ENCODE measurements at regions not wholly inside any gene's neighbourhood (a gene's known extent, or its start where the extent isn't known, plus 50 kb on each side); places are given as distances from the start of the nearest gene placed in this dataset.

- H3K9me3 Mint-ChIP-seq = no peaks in the 10 kb centered on the region
- DNase-seq (no peak), ATAC-seq (ENCODE audit: low read depth) (no peak)
- H3K4me3 Mint-ChIP-seq = no peak overlapping the region
- H3K36me3 Mint-ChIP-seq = no peaks in the 10 kb centered on the region
- no peak overlapping the region for H3K27ac Mint-ChIP-seq
- POLR2A ChIA-PET = no interaction called here
- no peaks in the 10 kb centered on the region for H3K4me1 Mint-ChIP-seq
- H3K27me3 Mint-ChIP-seq = no peaks in the 10 kb centered on the region
These were observed 186.2 kb downstream of the PLK2 start for GRCh38 chr5:58273711-58274110.

GRCh38 chr5:58268268-58268667 is 191.6 kb downstream of the PLK2 start:
- no peak overlapping the region for H3K27ac Mint-ChIP-seq
- POLR2A ChIA-PET = no interaction called here

GRCh38 chr5:58266402-58266801 is 193.5 kb downstream of the PLK2 start:
- Mint-ChIP-seq H3K27ac (no peak overlapping the region), H3K36me3 (no peaks in the 10 kb centered on the region), H3K9me3 (no peaks in the 10 kb centered on the region), H3K27me3 (peaks cover 5% of the 10 kb centered on the region), H3K4me3 (no peak overlapping the region), H3K4me1 (no peaks in the 10 kb centered on the region)
- DNase-seq (no peak), ATAC-seq (ENCODE audit: low read depth) (no peak)
- POLR2A ChIA-PET = no interaction called here

More at GRCh38 chr5:58268268-58268667, 191.6 kb downstream of the PLK2 start:
- Mint-ChIP-seq H3K4me1 (no peaks in the 10 kb centered on the region), H3K9me3 (no peaks in the 10 kb centered on the region), H3K4me3 (no peak overlapping the region), H3K36me3 (no peaks in the 10 kb centered on the region), H3K27me3 (peaks cover 5% of the 10 kb centered on the region)
- DNase-seq (no peak), ATAC-seq (ENCODE audit: low read depth) (no peak)

- H3K4me3 Mint-ChIP-seq = no peak overlapping the region
- no peaks in the 10 kb centered on the region for H3K9me3 Mint-ChIP-seq
- no peak overlapping the region for H3K27ac Mint-ChIP-seq
- no peaks in the 10 kb centered on the region for H3K4me1 Mint-ChIP-seq
- H3K36me3 Mint-ChIP-seq = no peaks in the 10 kb centered on the region
- DNase-seq = no peak
- POLR2A ChIA-PET = no interaction called here
- no peak for ATAC-seq (ENCODE audit: low read depth)
- H3K27me3 Mint-ChIP-seq = peaks cover 5% of the 10 kb centered on the region
These were observed 194.5 kb downstream of the PLK2 start for GRCh38 chr5:58265246-58265930.

GRCh38 chr5:58264276-58264675 is 195.6 kb downstream of the PLK2 start:
- Mint-ChIP-seq H3K4me1 (no peaks in the 10 kb centered on the region), H3K9me3 (no peaks in the 10 kb centered on the region), H3K4me3 (no peak overlapping the region), H3K36me3 (no peaks in the 10 kb centered on the region), H3K27ac (no peak overlapping the region), H3K27me3 (peaks cover 5% of the 10 kb centered on the region)
- no peak for ATAC-seq (ENCODE audit: low read depth)
- POLR2A ChIA-PET = no interaction called here
- no peak for DNase-seq

- Mint-ChIP-seq H3K27ac (no peak overlapping the region), H3K36me3 (no peaks in the 10 kb centered on the region), H3K9me3 (no peaks in the 10 kb centered on the region), H3K4me1 (no peaks in the 10 kb centered on the region), H3K4me3 (no peak overlapping the region), H3K27me3 (peaks cover 5% of the 10 kb centered on the region)
- DNase-seq (no peak), ATAC-seq (ENCODE audit: low read depth) (no peak)
- POLR2A ChIA-PET = no interaction called here
These were observed 196.6 kb downstream of the PLK2 start for GRCh38 chr5:58263296-58263695.

GRCh38 chr5:58262226-58262625 is 197.7 kb downstream of the PLK2 start:
- POLR2A ChIA-PET = no interaction called here
- no peak overlapping the region for H3K4me3 Mint-ChIP-seq
- no peak for DNase-seq
- H3K27ac Mint-ChIP-seq = no peak overlapping the region
- no peaks in the 10 kb centered on the region for H3K4me1 Mint-ChIP-seq
- H3K9me3 Mint-ChIP-seq = no peaks in the 10 kb centered on the region
- peaks cover 5% of the 10 kb centered on the region for H3K27me3 Mint-ChIP-seq
- no peaks in the 10 kb centered on the region for H3K36me3 Mint-ChIP-seq
- ATAC-seq (ENCODE audit: low read depth) = no peak

- POLR2A ChIA-PET = no interaction called here
- Mint-ChIP-seq H3K27me3 (peaks cover 5% of the 10 kb centered on the region), H3K27ac (no peak overlapping the region), H3K4me1 (no peaks in the 10 kb centered on the region), H3K36me3 (no peaks in the 10 kb centered on the region), H3K9me3 (no peaks in the 10 kb centered on the region), H3K4me3 (no peak overlapping the region)
- no peak for ATAC-seq (ENCODE audit: low read depth)
- no peak for DNase-seq
These were observed 198.3 kb downstream of the PLK2 start for GRCh38 chr5:58261605-58262004.

GRCh38 chr5:58260243-58260642 is 199.6 kb downstream of the PLK2 start:
- Mint-ChIP-seq H3K9me3 (no peaks in the 10 kb centered on the region), H3K36me3 (no peaks in the 10 kb centered on the region), H3K27ac (no peak overlapping the region), H3K4me3 (no peak overlapping the region), H3K4me1 (no peaks in the 10 kb centered on the region), H3K27me3 (peaks cover 3% of the 10 kb centered on the region)
- POLR2A ChIA-PET = no interaction called here
- DNase-seq (no peak), ATAC-seq (ENCODE audit: low read depth) (no peak)

- DNase-seq = no peak
- POLR2A ChIA-PET = no interaction called here
- no peak overlapping the region for H3K27ac Mint-ChIP-seq
- H3K36me3 Mint-ChIP-seq = no peaks in the 10 kb centered on the region
- no peak overlapping the region for H3K4me3 Mint-ChIP-seq
- no peak for ATAC-seq (ENCODE audit: low read depth)
- H3K27me3 Mint-ChIP-seq = peaks cover 3% of the 10 kb centered on the region
- H3K9me3 Mint-ChIP-seq = no peaks in the 10 kb centered on the region
- H3K4me1 Mint-ChIP-seq = no peaks in the 10 kb centered on the region
These were observed 200.2 kb downstream of the PLK2 start for GRCh38 chr5:58259685-58260152.

- Mint-ChIP-seq H3K9me3 (no peaks in the 10 kb centered on the region), H3K4me3 (no peak overlapping the region), H3K27ac (no peak overlapping the region), H3K36me3 (no peaks in the 10 kb centered on the region), H3K4me1 (no peaks in the 10 kb centered on the region), H3K27me3 (peaks cover 3% of the 10 kb centered on the region)
- no peak for ATAC-seq (ENCODE audit: low read depth)
- no peak for DNase-seq
- POLR2A ChIA-PET = no interaction called here
These were observed 200.8 kb downstream of the PLK2 start for GRCh38 chr5:58258984-58259684.

- H3K36me3 Mint-ChIP-seq = no peaks in the 10 kb centered on the region
- H3K4me3 Mint-ChIP-seq = no peak overlapping the region
- ATAC-seq (ENCODE audit: low read depth) = no peak
- no peaks in the 10 kb centered on the region for H3K9me3 Mint-ChIP-seq
- no peaks in the 10 kb centered on the region for H3K4me1 Mint-ChIP-seq
- no peak overlapping the region for H3K27ac Mint-ChIP-seq
- DNase-seq = no peak
- POLR2A ChIA-PET = no interaction called here
- peaks cover 2% of the 10 kb centered on the region for H3K27me3 Mint-ChIP-seq
These were observed 203.9 kb downstream of the PLK2 start for GRCh38 chr5:58255970-58256369.

GRCh38 chr5:58255386-58255785 is 204.5 kb downstream of the PLK2 start:
- Mint-ChIP-seq H3K36me3 (no peaks in the 10 kb centered on the region), H3K4me3 (no peak overlapping the region), H3K4me1 (no peaks in the 10 kb centered on the region), H3K27ac (no peak overlapping the region), H3K27me3 (peaks cover 2% of the 10 kb centered on the region), H3K9me3 (no peaks in the 10 kb centered on the region)
- no peak for ATAC-seq (ENCODE audit: low read depth)
- POLR2A ChIA-PET = no interaction called here
- no peak for DNase-seq

- H3K27me3 Mint-ChIP-seq = peaks cover 2% of the 10 kb centered on the region
- no peak overlapping the region for H3K4me3 Mint-ChIP-seq
- H3K36me3 Mint-ChIP-seq = no peaks in the 10 kb centered on the region
- H3K9me3 Mint-ChIP-seq = no peaks in the 10 kb centered on the region
- no peak overlapping the region for H3K27ac Mint-ChIP-seq
- H3K4me1 Mint-ChIP-seq = no peaks in the 10 kb centered on the region
- ATAC-seq (ENCODE audit: low read depth) (no peak), DNase-seq (no peak)
- POLR2A ChIA-PET = no interaction called here
These were observed 211.7 kb downstream of the PLK2 start for GRCh38 chr5:58248221-58248620.

Measured in activated naive CD8-positive, alpha-beta T cell treated with anti-CD3 and anti-CD28 coated beads, Interleukin-2, amount 10 ng/mL, durations not matched to agents 7 days and 5 days (primary cell).